Left ventricle myocardium inferior (tissue), 1 donor: ENCODE measurements at regions not wholly inside any gene's neighbourhood (a gene's known extent, or its start where the extent isn't known, plus 50 kb on each side); places are given as distances from the start of the nearest gene placed in this dataset.

Experiments used
- DNase-seq: peaks from one replicate; pipeline ENCODE4 v3.0.0-alpha.2; 2020
- H3K27ac ChIP-seq: fragments of 200-600 bp; replicated peaks from 2 replicates; pipeline ENCODE4 v1.8.0; 2021
- H3K27me3 ChIP-seq: fragments of 200-600 bp; 2 replicates; pipeline ENCODE4 v1.8.0; 2021; ENCODE audit warnings: low read depth
- H3K36me3 ChIP-seq: fragments of 200-600 bp; 2 replicates; pipeline ENCODE4 v1.8.0; 2021
- H3K4me1 ChIP-seq: fragments of 200-600 bp; 2 replicates; pipeline ENCODE4 v1.8.0; 2021
- H3K4me3 ChIP-seq: fragments of 200-600 bp; 2 replicates; pipeline ENCODE4 v1.8.0; 2021; ENCODE audit warnings: mild to moderate bottlenecking, moderate library complexity
- H3K9me3 ChIP-seq: fragments of 200-600 bp; replicated peaks from 2 replicates; pipeline ENCODE4 v1.8.0; 2021
- CTCF ChIP-seq: fragments of 200-600 bp; IDR thresholded peaks from 2 replicates; pipeline ENCODE4 v1.8.0; 2021; ENCODE audit warnings: antibody characterized with exemption, mild to moderate bottlenecking, borderline replicate concordance
- intact Hi-C: fragments of 100-400 bp; cut with micrococcal nuclease; formaldehyde crosslinking; loops from one replicate; pipeline ENCODE4 v1.11.0; 2022
- donor health status: DM: no; HTN: yes; CAD: no; lungs with severe emphysema.

GRCh38 chr18:76587147-76587878 lies 92.3 kb upstream of the ZNF516 start:
- no peak for DNase-seq
- intact Hi-C loops: no loop called here

GRCh38 chr18:76584414-76585310 lies 89.6 kb upstream of the ZNF516 start:
- no peaks in the 10 kb centered on the region for H3K36me3 ChIP-seq
- no peak for TF ChIP-seq CTCF
- no peak overlapping the region for H3K4me3 ChIP-seq
- peaks cover 4% of the 10 kb centered on the region for H3K4me1 ChIP-seq
- no peaks in the 10 kb centered on the region for H3K9me3 ChIP-seq
- no peak for DNase-seq
- no peak overlapping the region for H3K27ac ChIP-seq
- H3K27me3 ChIP-seq: peaks cover 76% of the 10 kb centered on the region
- intact Hi-C loops: no loop called here

More at GRCh38 chr18:76587147-76587878, 92.3 kb upstream of the ZNF516 start:
- Histone ChIP-seq H3K4me3 (no peak overlapping the region), H3K9me3 (no peaks in the 10 kb centered on the region), H3K4me1 (peaks cover 4% of the 10 kb centered on the region), H3K27ac (no peak overlapping the region), H3K36me3 (no peaks in the 10 kb centered on the region), H3K27me3 (peaks cover 76% of the 10 kb centered on the region)
- no peak for TF ChIP-seq CTCF

GRCh38 chr18:76581261-76581660 lies 86.2 kb upstream of the ZNF516 start:
- DNase-seq: no peak
- peaks cover 83% of the 10 kb centered on the region for H3K27me3 ChIP-seq
- intact Hi-C loops: no loop called here
- H3K27ac ChIP-seq: no peak overlapping the region
- H3K4me3 ChIP-seq: no peak overlapping the region
- H3K4me1 ChIP-seq: no peaks in the 10 kb centered on the region
- no peaks in the 10 kb centered on the region for H3K36me3 ChIP-seq
- TF ChIP-seq CTCF: no peak
- no peaks in the 10 kb centered on the region for H3K9me3 ChIP-seq

- H3K4me3 ChIP-seq: no peak overlapping the region
- no peaks in the 10 kb centered on the region for H3K36me3 ChIP-seq
- no peak for TF ChIP-seq CTCF
- peaks cover 85% of the 10 kb centered on the region for H3K27me3 ChIP-seq
- peaks cover 6% of the 10 kb centered on the region for H3K9me3 ChIP-seq
- no peak overlapping the region for H3K27ac ChIP-seq
- intact Hi-C loops: no loop called here
- H3K4me1 ChIP-seq: no peaks in the 10 kb centered on the region
- DNase-seq: no peak
Measured at GRCh38 chr18:76580288-76580962, 85.4 kb upstream of the ZNF516 start.

- TF ChIP-seq CTCF: no peak
- H3K4me3 ChIP-seq: no peak overlapping the region
- intact Hi-C loops: no loop called here
Measured at GRCh38 chr18:76579301-76579695, 84.3 kb upstream of the ZNF516 start.

More at GRCh38 chr18:76579301-76579695, 84.3 kb upstream of the ZNF516 start:
- peaks cover 8% of the 10 kb centered on the region for H3K9me3 ChIP-seq
- H3K36me3 ChIP-seq: no peaks in the 10 kb centered on the region
- DNase-seq: no peak
- H3K4me1 ChIP-seq: no peaks in the 10 kb centered on the region
- no peak overlapping the region for H3K27ac ChIP-seq
- peaks cover 80% of the 10 kb centered on the region for H3K27me3 ChIP-seq
